OCI-LY1 (cell line): ENCODE measurements at regions not wholly inside any gene's neighbourhood (a gene's known extent, or its start where the extent isn't known, plus 50 kb on each side); places are given as distances from the start of the nearest gene placed in this dataset.

Experiments
- H2AFZ ChIP-seq: fragments of 200-600 bp; sonication (generic), shearing (Covaris generic); 2 replicates; pipeline ENCODE4 v1.6.0; 2014; ENCODE audit warnings: antibody characterized with exemption, mild to moderate bottlenecking, low read length
- H3F3A ChIP-seq: fragments of 200-600 bp; sonication (generic), shearing (Covaris generic); 2 replicates; pipeline ENCODE4 v1.6.0; 2014; ENCODE audit warnings: mild to moderate bottlenecking, antibody characterized with exemption, low read length, moderate library complexity; ENCODE audit not compliant: insufficient read depth
- H3K27ac ChIP-seq: fragments of 200-600 bp; sonication (generic); 2 replicates; pipeline ENCODE4 v1.5.1; 2014; ENCODE audit warnings: low read length, mixed run types, mild to moderate bottlenecking, low read depth; ENCODE audit not compliant: poor library complexity, severe bottlenecking
- H3K27me3 ChIP-seq: fragments of 200-600 bp; sonication (generic); 2 replicates; pipeline ENCODE4 v1.6.0; 2014; ENCODE audit warnings: antibody characterized with exemption, mild to moderate bottlenecking, low read length, moderate library complexity; ENCODE audit not compliant: insufficient read depth
- H3K36me3 ChIP-seq: fragments of 200-600 bp; sonication (generic); 2 replicates; pipeline ENCODE4 v1.6.1; 2014; ENCODE audit warnings: mild to moderate bottlenecking, antibody characterized with exemption, low read length, moderate library complexity, mixed read lengths; ENCODE audit not compliant: insufficient read depth
- H3K4me1 ChIP-seq: fragments of 200-600 bp; sonication (generic); 2 replicates; pipeline ENCODE4 v1.5.1; 2014; ENCODE audit warnings: mild to moderate bottlenecking, low read length, moderate library complexity; ENCODE audit not compliant: insufficient read depth, severe bottlenecking
- H3K4me2 ChIP-seq: fragments of 200-600 bp; sonication (generic), shearing (Covaris generic); 2 replicates; pipeline ENCODE4 v1.6.1; 2014; ENCODE audit warnings: low read length
- H3K4me3 ChIP-seq: fragments of 200-600 bp; sonication (generic); 2 replicates; pipeline ENCODE4 v1.5.1; 2014; ENCODE audit warnings: low read length, low read depth, mild to moderate bottlenecking, mixed read lengths; ENCODE audit not compliant: poor library complexity, severe bottlenecking
- H3K79me2 ChIP-seq: fragments of 200-600 bp; shearing (Covaris generic); 2 replicates; pipeline ENCODE4 v1.6.1; 2016; ENCODE audit warnings: mixed run types, low read length, mixed read lengths; ENCODE audit not compliant: insufficient read depth
- H3K9ac ChIP-seq: fragments of 200-600 bp; sonication (generic), shearing (Covaris generic); 2 replicates; pipeline ENCODE4 v1.6.1; 2014; ENCODE audit warnings: mild to moderate bottlenecking, low read length, mixed read lengths
- H3K9me2 ChIP-seq: fragments of 200-600 bp; sonication (generic), shearing (Covaris generic); 2 replicates; pipeline ENCODE4 v1.6.1; 2014; ENCODE audit warnings: low read depth, mild to moderate bottlenecking, low read length, mixed read lengths
- H3K9me3 ChIP-seq: fragments of 200-600 bp; shearing (Covaris generic); 2 replicates; pipeline ENCODE4 v1.6.1; 2014; ENCODE audit warnings: low read length, mixed read lengths
- H4K20me1 ChIP-seq: fragments of 200-600 bp; sonication (generic), shearing (Covaris generic); 2 replicates; pipeline ENCODE4 v1.6.0; 2016; ENCODE audit warnings: mild to moderate bottlenecking, low read length; ENCODE audit not compliant: insufficient read depth
- CTCF ChIP-seq: fragments of 200-600 bp; sonication (generic), shearing (Covaris generic); IDR thresholded peaks from 2 replicates; pipeline ENCODE4 v1.5.1; 2017; ENCODE audit warnings: mild to moderate bottlenecking, antibody characterized with exemption, low read length, moderate library complexity, mixed read lengths
- EZH2 ChIP-seq: fragments of 200-600 bp; sonication (generic), shearing (Covaris generic); IDR thresholded peaks from 2 replicates; pipeline ENCODE4 v1.8.0; 2017; ENCODE audit warnings: borderline replicate concordance, mixed run types, mild to moderate bottlenecking, antibody characterized with exemption, low read length, moderate library complexity, mixed read lengths

- H2AFZ ChIP-seq: no peak overlapping the region
- H3K4me2 ChIP-seq: no peak overlapping the region
- no peaks in the 10 kb centered on the region for H3F3A ChIP-seq
- no peaks in the 10 kb centered on the region for H3K4me1 ChIP-seq
- H3K9me2 ChIP-seq: no peaks in the 10 kb centered on the region
- H4K20me1 ChIP-seq: no peaks in the 10 kb centered on the region
- no peak overlapping the region for H3K27ac ChIP-seq
- TF ChIP-seq EZH2: no peak
- no peak for TF ChIP-seq CTCF
- no peaks in the 10 kb centered on the region for H3K9me3 ChIP-seq
- no peak overlapping the region for H3K9ac ChIP-seq
- H3K36me3 ChIP-seq: no peaks in the 10 kb centered on the region
- H3K79me2 ChIP-seq: no peaks in the 10 kb centered on the region
- no peak overlapping the region for H3K4me3 ChIP-seq
- H3K27me3 ChIP-seq: no peaks in the 10 kb centered on the region
These were observed 263.1 kb downstream of the TNS1 start for GRCh38 chr2:217739741-217740140.

GRCh38 chr2:217738061-217738460, 264.7 kb downstream of the TNS1 start:
- Histone ChIP-seq H3K9me3 (no peaks in the 10 kb centered on the region), H3K36me3 (no peaks in the 10 kb centered on the region), H2AFZ (no peak overlapping the region), H3F3A (no peaks in the 10 kb centered on the region), H3K9me2 (no peaks in the 10 kb centered on the region), H3K79me2 (no peaks in the 10 kb centered on the region), H3K4me3 (no peak overlapping the region), H3K27ac (no peak overlapping the region), H3K27me3 (no peaks in the 10 kb centered on the region), H3K4me1 (no peaks in the 10 kb centered on the region), H4K20me1 (no peaks in the 10 kb centered on the region), H3K9ac (no peak overlapping the region), H3K4me2 (no peak overlapping the region)
- TF ChIP-seq EZH2 (no peak), CTCF (no peak)

DNA sequence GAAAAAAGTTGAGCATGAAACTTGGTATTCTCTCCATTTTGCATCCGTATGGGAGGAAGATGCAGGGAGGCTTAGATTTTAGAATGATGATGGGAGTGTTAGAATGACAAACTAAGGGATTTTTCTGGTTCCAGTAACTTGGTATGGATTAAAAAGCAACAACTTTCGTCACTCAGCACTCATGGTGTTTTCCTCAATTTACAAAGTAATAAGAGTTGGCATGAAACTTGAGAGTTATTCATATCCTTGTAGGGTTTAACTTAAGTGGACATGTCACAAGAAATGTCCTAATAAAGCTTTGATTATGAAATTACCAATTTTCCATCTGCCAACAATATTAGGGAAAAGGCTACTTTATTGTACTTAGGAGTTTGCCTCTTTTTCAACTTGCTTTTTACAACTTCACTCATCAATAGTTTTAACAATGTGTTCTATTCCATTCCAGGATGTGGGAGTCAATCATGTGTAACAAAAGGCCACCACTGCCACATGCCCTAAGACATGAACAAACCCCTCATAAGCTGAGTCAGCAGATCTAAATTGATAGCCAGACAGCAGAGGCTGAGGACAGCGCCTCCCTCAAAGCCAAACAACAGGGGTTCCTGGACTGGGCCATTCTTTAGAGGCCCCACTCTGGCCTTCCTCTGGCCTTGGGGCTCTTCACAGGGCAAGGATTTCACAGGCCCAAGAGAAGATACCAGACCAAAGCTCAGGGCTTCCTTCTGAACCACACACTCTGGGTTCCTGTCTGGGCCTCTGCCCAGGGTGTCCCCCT, 265.8 kb downstream of the TNS1 start:
- H3K27me3 ChIP-seq: no peaks in the 10 kb centered on the region
- no peak for TF ChIP-seq EZH2
- no peak for TF ChIP-seq CTCF
- H3K36me3 ChIP-seq: no peaks in the 10 kb centered on the region
- no peak overlapping the region for H2AFZ ChIP-seq
- no peaks in the 10 kb centered on the region for H3F3A ChIP-seq
- no peaks in the 10 kb centered on the region for H3K9me2 ChIP-seq
- no peaks in the 10 kb centered on the region for H3K9me3 ChIP-seq
- H3K9ac ChIP-seq: no peak overlapping the region
- H3K27ac ChIP-seq: no peak overlapping the region
- no peaks in the 10 kb centered on the region for H3K79me2 ChIP-seq
- no peaks in the 10 kb centered on the region for H4K20me1 ChIP-seq
- no peaks in the 10 kb centered on the region for H3K4me1 ChIP-seq
- no peak overlapping the region for H3K4me2 ChIP-seq
- H3K4me3 ChIP-seq: no peak overlapping the region
